Upper lobe of left lung (tissue), 4 donors: ENCODE measurements at regions not wholly inside any gene's neighbourhood (a gene's known extent, or its start where the extent isn't known, plus 50 kb on each side); places are given as distances from the start of the nearest gene placed in this dataset.

ENCODE experiments used
- CTCF ChIP-seq, 6 experiments: fragments of 450-650 bp in 4 of 6; fragments of 200-600 bp in 2 of 6; sonication (generic) in 2 of 6; IDR thresholded peaks; one replicate each; pipeline ENCODE4 v1.5.1; 2016 to 2019; ENCODE audit warnings: antibody characterized with exemption in 6 of 6
- EP300 ChIP-seq, 4 donors: sonication (generic); formaldehyde crosslinking; IDR thresholded peaks; one replicate each; pipeline ENCODE4 v1.5.1; 2017; ENCODE audit warnings: antibody characterized with exemption in 4 of 4, control low read depth in 2 of 4
- POLR2A ChIP-seq, 4 donors: fragments of 450-650 bp; IDR thresholded peaks; one replicate each; pipeline ENCODE4 v1.5.1; 2016 to 2017; ENCODE audit warnings: antibody characterized with exemption in 4 of 4, mild to moderate bottlenecking in 2 of 4
- POLR2AphosphoS5 ChIP-seq, 2 donors: sonication (generic); formaldehyde crosslinking; IDR thresholded peaks; one replicate each; pipeline ENCODE4 v1.5.1; 2017; ENCODE audit warnings: antibody characterized with exemption in 2 of 2

- no peak for TF ChIP-seq CTCF (IDR thresholded peaks at IDR 0.05)
- no peak for TF ChIP-seq POLR2A (IDR thresholded peaks at IDR 0.05)
- no peak for TF ChIP-seq POLR2AphosphoS5 (IDR thresholded peaks at IDR 0.05)
- no peak for TF ChIP-seq EP300 (IDR thresholded peaks at IDR 0.05)
Observed at GRCh38 chr5:162301356-162301755, 233.8 kb downstream of the GABRG2 start.
